Adipocyte (in vitro differentiated cells): ENCODE measurements at regions not wholly inside any gene's neighbourhood (a gene's known extent, or its start where the extent isn't known, plus 50 kb on each side); places are given as distances from the start of the nearest gene placed in this dataset.

Experiments used
- DNase-seq: peaks from one replicate; pipeline ENCODE4 v3.0.0-alpha.2; 2015; ENCODE audit warnings: low read depth
- H3K27me3 ChIP-seq: replicated peaks from 2 replicates; pipeline ENCODE4 v1.7.0; 2013; ENCODE audit warnings: mild to moderate bottlenecking, low read length, moderate library complexity; ENCODE audit not compliant: control insufficient read depth, insufficient read depth
- H3K36me3 ChIP-seq: 2 replicates; pipeline ENCODE4 v1.7.0; 2013; ENCODE audit warnings: low read length, mild to moderate bottlenecking, moderate library complexity; ENCODE audit not compliant: control insufficient read depth, insufficient read depth, severe bottlenecking
- H3K4me1 ChIP-seq: 2 replicates; pipeline ENCODE4 v1.7.0; 2013; ENCODE audit warnings: mild to moderate bottlenecking, low read length, moderate library complexity; ENCODE audit not compliant: control insufficient read depth, insufficient read depth
- H3K4me3 ChIP-seq: 2 replicates; pipeline ENCODE4 v1.7.0; 2013; ENCODE audit warnings: mild to moderate bottlenecking, low read length, moderate library complexity
- H3K9ac ChIP-seq: 2 replicates; pipeline ENCODE4 v1.7.0; 2013; ENCODE audit warnings: mild to moderate bottlenecking, low read length, moderate library complexity
- H3K9me3 ChIP-seq: 2 replicates; pipeline ENCODE4 v1.7.0; 2013; ENCODE audit warnings: mild to moderate bottlenecking, low read length, moderate library complexity; ENCODE audit not compliant: control insufficient read depth

- Histone ChIP-seq H3K9me3 (no peaks in the 10 kb centered on the region), H3K36me3 (peaks cover 29% of the 10 kb centered on the region), H3K27me3 (peaks cover 23% of the 10 kb centered on the region), H3K9ac (peak overlapping the region; percentile 28), H3K4me1 (peaks cover 42% of the 10 kb centered on the region), H3K4me3 (no peak overlapping the region)
- peak; percentile 76 for DNase-seq
Measured at GRCh38 chrX:74251006-74251930, 52.7 kb upstream of the ZCCHC13 start.

DNA sequence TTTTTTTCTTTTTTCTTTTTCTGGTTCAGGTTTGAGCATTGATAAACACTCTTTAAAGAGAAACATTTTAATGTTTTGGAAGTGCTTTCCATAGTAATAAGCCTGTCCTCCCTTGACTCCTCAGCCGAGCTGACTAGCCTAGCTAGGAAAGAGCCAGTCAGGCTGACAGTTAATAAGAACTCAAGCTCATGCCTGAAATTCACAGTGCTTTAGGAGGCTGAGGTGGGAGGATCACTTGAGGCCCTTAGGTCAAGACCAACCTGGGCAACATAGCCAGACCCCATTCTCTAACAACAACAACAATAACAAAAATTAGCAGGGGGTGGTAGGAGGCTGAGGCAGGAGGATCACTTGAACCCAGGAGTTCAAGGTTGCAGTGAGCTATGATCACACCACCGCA lies 53.4 kb upstream of the ZCCHC13 start:
- Histone ChIP-seq H3K9ac (peak overlapping the region; percentile 28), H3K36me3 (peaks cover 23% of the 10 kb centered on the region), H3K27me3 (peaks cover 19% of the 10 kb centered on the region), H3K9me3 (no peaks in the 10 kb centered on the region), H3K4me1 (peaks cover 43% of the 10 kb centered on the region), H3K4me3 (no peak overlapping the region)
- DNase-seq, result peak; percentile 31

- peak overlapping the region; percentile 29 for H3K9ac ChIP-seq
- H3K36me3 ChIP-seq, result peaks cover 24% of the 10 kb centered on the region
Measured at GRCh38 chrX:74249963-74250362, 54.0 kb upstream of the ZCCHC13 start.

GRCh38 chrX:74248889-74249288 lies 55.1 kb upstream of the ZCCHC13 start:
- peak; percentile 55 for DNase-seq
- Histone ChIP-seq H3K36me3 (peaks cover 19% of the 10 kb centered on the region), H3K4me3 (no peak overlapping the region), H3K4me1 (peaks cover 43% of the 10 kb centered on the region), H3K9ac (peak overlapping the region; percentile 21), H3K9me3 (no peaks in the 10 kb centered on the region), H3K27me3 (peaks cover 13% of the 10 kb centered on the region)

More at GRCh38 chrX:74249963-74250362, 54.0 kb upstream of the ZCCHC13 start:
- Histone ChIP-seq H3K4me1 (peaks cover 43% of the 10 kb centered on the region), H3K4me3 (no peak overlapping the region), H3K9me3 (no peaks in the 10 kb centered on the region), H3K27me3 (peaks cover 14% of the 10 kb centered on the region)
- no peak for DNase-seq

DNA sequence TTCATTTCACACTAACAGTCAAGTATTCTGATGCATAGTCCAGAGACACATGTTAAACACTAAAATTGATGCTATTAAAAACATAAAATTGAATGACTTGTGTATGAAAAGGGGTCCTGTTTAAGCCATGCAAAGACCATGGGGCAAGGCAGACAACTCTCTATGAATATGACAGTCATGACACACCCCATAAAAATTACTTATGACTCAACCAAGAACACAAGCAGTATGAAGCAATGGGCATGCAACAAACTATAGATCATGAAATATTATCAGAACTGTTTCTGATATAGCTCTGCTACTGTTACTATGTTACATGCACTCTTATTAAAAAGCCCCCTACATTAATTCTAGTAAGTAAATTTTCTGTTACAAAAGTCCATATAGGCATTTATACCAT lies 57.5 kb upstream of the ZCCHC13 start:
- Histone ChIP-seq H3K4me3 (no peak overlapping the region), H3K27me3 (peaks cover 13% of the 10 kb centered on the region), H3K4me1 (peaks cover 37% of the 10 kb centered on the region), H3K9me3 (no peaks in the 10 kb centered on the region), H3K36me3 (peaks cover 21% of the 10 kb centered on the region), H3K9ac (no peak overlapping the region)
- peak; percentile 53 for DNase-seq

GRCh38 chrX:74242484-74243138 lies 61.4 kb upstream of the ZCCHC13 start:
- DNase-seq, result no peak
- Histone ChIP-seq H3K27me3 (peaks cover 4% of the 10 kb centered on the region), H3K9ac (no peak overlapping the region), H3K4me1 (peaks cover 12% of the 10 kb centered on the region), H3K9me3 (no peaks in the 10 kb centered on the region), H3K4me3 (no peak overlapping the region), H3K36me3 (peaks cover 46% of the 10 kb centered on the region)

GRCh38 chrX:74242050-74242449 lies 61.9 kb upstream of the ZCCHC13 start:
- Histone ChIP-seq H3K36me3 (peaks cover 40% of the 10 kb centered on the region), H3K9ac (no peak overlapping the region), H3K4me1 (peaks cover 8% of the 10 kb centered on the region), H3K27me3 (peaks cover 4% of the 10 kb centered on the region), H3K4me3 (no peak overlapping the region), H3K9me3 (no peaks in the 10 kb centered on the region)
- DNase-seq, result peak; percentile 25

DNA sequence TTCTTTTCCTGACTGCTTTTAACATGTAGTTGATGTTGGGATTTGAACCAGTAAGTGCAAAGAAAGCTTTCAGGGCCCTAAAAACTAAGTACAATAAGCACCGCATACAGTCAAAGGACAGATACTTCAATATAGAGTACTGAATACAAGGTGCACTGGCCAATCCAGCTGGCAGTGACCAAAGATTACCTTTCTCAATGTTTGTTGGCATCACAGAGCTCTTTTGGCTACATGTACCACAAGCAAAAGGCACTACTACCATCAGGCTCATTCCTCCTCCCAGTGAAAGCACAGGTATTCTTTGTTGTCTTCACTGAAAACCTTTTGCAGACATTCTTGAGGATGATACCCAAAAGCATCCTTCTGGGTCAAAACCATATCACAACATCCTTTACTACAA lies 65.2 kb upstream of the ZCCHC13 start:
- peaks cover 4% of the 10 kb centered on the region for H3K27me3 ChIP-seq
- no peak overlapping the region for H3K9ac ChIP-seq
- no peak for DNase-seq
- no peaks in the 10 kb centered on the region for H3K4me1 ChIP-seq
- no peaks in the 10 kb centered on the region for H3K9me3 ChIP-seq
- no peak overlapping the region for H3K4me3 ChIP-seq
- peaks cover 32% of the 10 kb centered on the region for H3K36me3 ChIP-seq

DNA sequence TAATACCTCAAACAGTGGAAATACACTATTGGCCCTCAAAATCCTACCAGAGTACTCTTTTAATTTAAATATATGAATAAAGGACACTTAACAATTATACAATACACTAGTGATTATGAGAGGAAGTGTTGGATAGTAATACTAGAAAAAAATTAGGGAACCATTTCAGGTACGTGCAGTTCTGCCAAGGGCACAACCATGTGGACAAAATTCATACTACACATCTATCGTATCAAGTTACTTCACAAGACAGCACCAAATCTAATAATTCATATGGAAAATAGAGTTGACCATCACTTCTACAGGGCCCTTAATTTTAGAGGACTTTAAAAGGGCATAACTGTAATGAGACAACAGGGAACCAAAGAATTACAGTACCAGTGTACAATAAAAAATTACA lies 69.2 kb upstream of the ZCCHC13 start:
- H3K27me3 ChIP-seq, result no peaks in the 10 kb centered on the region
- no peaks in the 10 kb centered on the region for H3K4me1 ChIP-seq
- no peak overlapping the region for H3K4me3 ChIP-seq
- H3K9me3 ChIP-seq, result no peaks in the 10 kb centered on the region
- no peak for DNase-seq
- H3K36me3 ChIP-seq, result peaks cover 13% of the 10 kb centered on the region
- no peak overlapping the region for H3K9ac ChIP-seq

GRCh38 chrX:74232859-74233258 lies 71.1 kb upstream of the ZCCHC13 start:
- Histone ChIP-seq H3K4me1 (no peaks in the 10 kb centered on the region), H3K9me3 (peaks cover 7% of the 10 kb centered on the region), H3K27me3 (no peaks in the 10 kb centered on the region), H3K36me3 (peaks cover 6% of the 10 kb centered on the region), H3K4me3 (no peak overlapping the region), H3K9ac (no peak overlapping the region)
- DNase-seq, result peak; percentile 32

DNA sequence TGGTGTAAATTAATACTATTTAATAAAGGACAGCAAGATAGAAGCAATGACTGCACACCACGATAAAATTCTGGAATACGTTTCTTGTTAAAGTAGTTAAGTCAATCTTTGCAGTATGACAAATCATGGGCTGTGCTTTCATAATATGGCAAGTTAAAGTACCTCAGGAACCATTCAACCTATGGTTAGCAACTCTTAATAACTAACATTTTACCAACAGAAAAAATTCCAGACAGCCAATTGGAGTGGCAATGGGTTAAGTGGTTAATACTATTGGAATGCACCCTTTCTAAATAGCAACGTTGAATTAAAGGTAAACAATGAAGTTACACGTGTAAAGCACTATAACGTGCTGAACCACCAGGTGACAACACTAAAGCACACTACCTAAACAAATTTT lies 72.4 kb upstream of the ZCCHC13 start:
- no peak for DNase-seq
- H3K36me3 ChIP-seq, result peaks cover 4% of the 10 kb centered on the region
- no peaks in the 10 kb centered on the region for H3K27me3 ChIP-seq
- no peak overlapping the region for H3K9ac ChIP-seq
- peaks cover 11% of the 10 kb centered on the region for H3K9me3 ChIP-seq
- H3K4me3 ChIP-seq, result no peak overlapping the region
- no peaks in the 10 kb centered on the region for H3K4me1 ChIP-seq
